ENCODE measurements at regions not wholly inside any gene's neighbourhood (a gene's known extent, or its start where the extent isn't known, plus 50 kb on each side); places are given as distances from the start of the nearest gene placed in this dataset.

DNA sequence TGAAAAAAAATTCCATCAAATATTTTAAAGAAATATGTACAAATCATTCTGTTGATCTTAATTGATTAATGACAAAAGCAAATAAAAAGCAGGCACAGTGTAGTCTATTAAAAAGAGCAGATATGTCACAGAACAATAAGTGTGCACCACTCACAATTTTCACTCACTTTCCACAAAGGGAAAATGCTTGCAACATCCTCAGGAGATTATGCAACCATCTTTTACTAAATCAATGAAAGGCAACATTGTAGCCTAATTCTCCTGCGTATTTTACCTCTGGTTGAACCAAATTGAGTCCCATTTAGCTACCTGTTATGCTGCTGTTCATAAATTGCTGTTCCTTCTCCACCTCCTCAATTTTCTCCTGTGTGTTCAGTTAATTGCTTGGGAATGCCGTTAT lies 1346.8 kb upstream of the PIK3C3 start:
- no peak for TF ChIP-seq CTCF (IDR thresholded peaks at IDR 0.05; ENCODE audit: extremely low read depth, insufficient read depth, missing control alignments)
- DNase-seq (ENCODE audit: low spot score), result no peak
- in situ Hi-C loops (cut with MboI; ENCODE audit: low pct_unique_long_range_greater_than_20kb, low sequenced_read_pairs, unreplicated experiment), result no loop called here

- in situ Hi-C loops (cut with MboI; ENCODE audit: low pct_unique_long_range_greater_than_20kb, low sequenced_read_pairs, unreplicated experiment), result no loop called here
- TF ChIP-seq CTCF (IDR thresholded peaks at IDR 0.05; ENCODE audit: extremely low read depth, insufficient read depth, missing control alignments), result no peak
Observed at GRCh38 chr18:40607542-40608148, 1347.4 kb upstream of the PIK3C3 start.

GRCh38 chr18:40606996-40607395 lies 1348.0 kb upstream of the PIK3C3 start:
- DNase-seq (ENCODE audit: low spot score), result no peak
- in situ Hi-C loops (cut with MboI; ENCODE audit: low pct_unique_long_range_greater_than_20kb, low sequenced_read_pairs, unreplicated experiment), result no loop called here

More at GRCh38 chr18:40607542-40608148, 1347.4 kb upstream of the PIK3C3 start:
- no peak for DNase-seq (ENCODE audit: low spot score)

DNA sequence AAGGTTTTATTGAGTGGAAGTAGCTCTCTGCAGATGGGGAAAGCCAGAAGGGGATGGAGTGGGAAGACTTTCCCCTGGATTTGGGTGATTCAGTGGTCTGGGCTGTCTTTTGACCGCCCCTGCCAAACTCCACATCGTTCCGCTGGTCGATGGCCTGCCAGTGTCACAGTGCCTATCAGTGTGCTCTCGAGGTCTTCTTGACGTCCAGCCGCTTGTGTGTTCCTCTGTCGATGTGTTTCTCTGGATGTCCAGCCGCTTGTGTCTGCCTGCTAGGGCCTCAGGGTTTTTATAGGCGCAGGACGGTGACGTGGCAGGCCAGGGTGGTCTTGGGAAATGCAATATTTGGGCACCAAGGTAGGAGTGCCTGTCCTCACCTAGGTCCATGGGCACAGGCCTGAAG lies 1371.4 kb upstream of the PIK3C3 start:
- no peak for TF ChIP-seq CTCF (IDR thresholded peaks at IDR 0.05; ENCODE audit: extremely low read depth, insufficient read depth, missing control alignments)
- in situ Hi-C loops (cut with MboI; ENCODE audit: low pct_unique_long_range_greater_than_20kb, low sequenced_read_pairs, unreplicated experiment), result no loop called here
- DNase-seq (ENCODE audit: low spot score), result no peak

More at GRCh38 chr18:40606996-40607395, 1348.0 kb upstream of the PIK3C3 start:
- TF ChIP-seq CTCF (IDR thresholded peaks at IDR 0.05; ENCODE audit: extremely low read depth, insufficient read depth, missing control alignments), result no peak

DNA sequence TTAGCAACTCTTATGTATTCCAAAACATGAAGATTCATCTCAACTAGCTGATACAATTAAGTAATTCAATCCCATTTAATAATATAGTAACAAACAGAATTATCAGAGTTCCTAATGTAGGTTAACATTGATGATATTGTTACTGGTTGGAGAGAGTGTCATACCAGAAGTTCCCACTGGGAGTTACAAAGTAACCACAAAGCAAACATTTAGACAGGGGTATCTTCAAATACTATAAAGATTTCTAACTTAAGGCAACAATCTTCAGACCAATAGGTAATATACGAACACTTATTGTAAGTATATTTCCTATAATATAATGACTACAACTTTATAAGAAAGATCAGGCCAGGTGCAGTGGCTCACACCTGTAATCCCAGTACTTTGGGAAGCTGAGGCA lies 1372.9 kb upstream of the PIK3C3 start:
- in situ Hi-C loops (cut with MboI; ENCODE audit: low pct_unique_long_range_greater_than_20kb, low sequenced_read_pairs, unreplicated experiment), result no loop called here
- no peak for DNase-seq (ENCODE audit: low spot score)
- TF ChIP-seq CTCF (IDR thresholded peaks at IDR 0.05; ENCODE audit: extremely low read depth, insufficient read depth, missing control alignments), result no peak

DNA sequence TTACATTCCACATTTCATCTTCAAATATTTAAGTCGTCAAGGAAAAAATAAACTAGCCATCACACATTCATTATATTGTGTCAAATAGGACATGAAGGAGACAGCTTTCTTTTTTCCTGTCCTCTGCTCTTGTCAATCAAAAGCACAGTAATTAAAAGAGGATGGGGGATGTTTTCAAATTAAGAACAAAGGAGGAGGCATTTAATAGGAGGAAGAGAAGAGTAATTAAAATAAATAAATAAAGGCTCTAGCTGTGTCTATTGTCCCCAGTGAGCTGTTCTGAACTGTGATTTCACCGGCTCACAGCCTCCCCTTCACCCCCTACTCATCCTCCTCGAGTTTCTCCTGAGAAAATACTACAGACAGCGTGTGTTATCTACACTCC lies 1377.1 kb upstream of the PIK3C3 start:
- TF ChIP-seq CTCF (IDR thresholded peaks at IDR 0.05; ENCODE audit: extremely low read depth, insufficient read depth, missing control alignments), result no peak
- no peak for DNase-seq (ENCODE audit: low spot score)
- in situ Hi-C loops (cut with MboI; ENCODE audit: low pct_unique_long_range_greater_than_20kb, low sequenced_read_pairs, unreplicated experiment), result no loop called here
